ENCODE measurements at regions not wholly inside any gene's neighbourhood (a gene's known extent, or its start where the extent isn't known, plus 50 kb on each side); places are given as distances from the start of the nearest gene placed in this dataset.

DNA sequence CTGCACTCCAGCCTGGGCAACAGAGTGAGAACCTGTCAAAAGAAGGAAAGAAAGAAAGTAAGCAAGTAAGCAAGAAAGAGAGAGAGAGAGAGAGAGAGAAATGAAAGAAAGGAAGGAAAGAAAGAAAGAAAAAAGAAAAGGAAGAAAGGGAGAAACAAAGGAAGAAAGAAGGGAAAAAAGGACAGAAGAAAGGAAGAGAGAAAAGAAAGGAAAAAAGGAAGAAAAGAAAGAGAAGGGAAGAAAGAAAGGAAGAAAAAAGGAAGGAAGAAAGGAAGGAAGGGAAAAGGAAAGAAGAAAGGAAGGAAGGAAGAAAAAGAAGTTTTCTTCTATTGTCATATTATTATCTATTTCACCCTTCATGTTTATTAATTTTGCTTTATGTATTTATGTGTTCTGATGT lies 251.1 kb upstream of the CD180 start:
- TF ChIP-seq GATA2 (IDR thresholded peaks at IDR 0.05; ENCODE audit: low read depth, low read length) (no peak), GATA3 (IDR thresholded peaks at IDR 0.05; ENCODE audit: low read depth, low read length) (no peak)
